WERI-Rb-1 (cell line): ENCODE measurements at regions not wholly inside any gene's neighbourhood (a gene's known extent, or its start where the extent isn't known, plus 50 kb on each side); places are given as distances from the start of the nearest gene placed in this dataset.

ENCODE experiments used
- DNase-seq: peaks from one replicate; pipeline ENCODE4 v3.0.0-alpha.2; 2020
- H3K27ac ChIP-seq: fragments of 250-450 bp; sonication (Bioruptor Pico); 2 replicates; pipeline ENCODE4 v1.5.1; 2020; ENCODE audit warnings: mild to moderate bottlenecking, moderate library complexity
- H3K27me3 ChIP-seq: fragments of 250-450 bp; sonication (Bioruptor Pico); 2 replicates; pipeline ENCODE4 v1.5.1; 2021; ENCODE audit warnings: mild to moderate bottlenecking, low read depth, moderate library complexity; ENCODE audit not compliant: insufficient read depth, severe bottlenecking
- H3K36me3 ChIP-seq: fragments of 250-450 bp; sonication (Bioruptor Pico); 2 replicates; pipeline ENCODE4 v1.5.1; 2020; ENCODE audit warnings: mild to moderate bottlenecking, moderate library complexity
- H3K4me3 ChIP-seq: 2 replicates; pipeline ENCODE4 v1.5.1; 2011; ENCODE audit warnings: low read depth, mild to moderate bottlenecking, control low read depth, low read length
- H3K9me3 ChIP-seq: fragments of 250-450 bp; sonication (Bioruptor Pico); 2 replicates; pipeline ENCODE4 v1.5.1; 2021; ENCODE audit warnings: mild to moderate bottlenecking, moderate library complexity; ENCODE audit not compliant: severe bottlenecking
- CTCF ChIP-seq: IDR thresholded peaks from 2 replicates; pipeline ENCODE4 v1.5.1; 2011; ENCODE audit warnings: low read depth, mild to moderate bottlenecking, control low read depth, inconsistent platforms, low read length

- no peaks in the 10 kb centered on the region for H3K9me3 ChIP-seq
- no peak for TF ChIP-seq CTCF
- H3K4me3 ChIP-seq = no peak overlapping the region
- H3K27ac ChIP-seq = no peak overlapping the region
- no peak for DNase-seq
- no peaks in the 10 kb centered on the region for H3K27me3 ChIP-seq
- no peaks in the 10 kb centered on the region for H3K36me3 ChIP-seq
Measured at GRCh38 chr11:109864834-109865547, 228.2 kb upstream of the ZC3H12C start.

DNA sequence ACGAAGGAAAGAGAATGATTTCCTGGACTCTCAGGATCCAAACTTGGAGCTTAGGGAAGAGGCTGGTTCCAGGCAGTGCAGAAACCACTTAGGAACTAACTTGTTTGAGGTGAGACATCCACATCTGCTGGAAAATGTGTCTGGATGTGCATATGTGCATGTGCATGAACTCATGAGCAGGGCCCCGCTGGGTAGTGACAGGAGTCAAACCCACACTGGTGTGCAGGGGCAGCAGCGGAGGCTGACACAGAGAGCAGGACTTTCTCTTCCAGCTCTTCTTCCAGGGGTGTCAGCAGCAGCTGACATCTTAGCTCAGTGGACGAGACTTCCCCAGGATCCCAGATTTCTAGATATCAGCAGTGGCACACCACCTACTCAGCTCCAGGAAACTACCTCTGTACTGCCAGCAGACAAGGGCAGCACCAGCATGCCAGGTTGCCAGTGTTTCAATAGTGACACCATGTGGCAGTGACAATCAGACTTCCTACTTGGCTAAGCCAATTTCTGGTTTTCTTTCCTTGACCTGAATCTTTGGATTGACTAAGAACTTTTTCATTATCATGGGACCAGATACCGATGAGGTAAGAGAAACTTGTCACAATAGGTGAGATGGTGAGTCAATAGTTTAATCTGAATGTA lies 227.5 kb upstream of the ZC3H12C start:
- Histone ChIP-seq H3K4me3 (no peak overlapping the region), H3K27ac (no peak overlapping the region), H3K9me3 (no peaks in the 10 kb centered on the region), H3K36me3 (no peaks in the 10 kb centered on the region), H3K27me3 (no peaks in the 10 kb centered on the region)
- peak; percentile 16 for DNase-seq
- peak; percentile 59 for TF ChIP-seq CTCF

- no peak overlapping the region for H3K27ac ChIP-seq
- TF ChIP-seq CTCF = no peak
Measured at GRCh38 chr11:109867784-109868183, 225.4 kb upstream of the ZC3H12C start.

DNA sequence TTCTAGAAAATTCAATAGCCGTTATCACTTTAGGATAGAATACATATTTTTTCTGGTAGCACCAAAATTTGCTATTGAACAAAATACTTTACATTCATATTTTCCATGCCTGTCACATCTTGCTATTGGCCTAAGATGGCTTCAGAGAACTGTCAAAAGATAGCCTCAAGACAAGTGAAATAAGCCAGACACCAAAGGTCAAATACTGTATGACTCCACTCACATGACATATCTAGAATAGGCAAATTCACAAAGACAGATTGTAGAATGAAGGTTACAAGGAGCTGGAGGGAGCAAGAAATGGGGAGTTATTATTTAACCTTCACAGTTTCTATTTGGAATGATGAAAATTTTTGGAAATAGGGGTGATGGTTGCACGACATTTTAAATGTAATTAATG lies 223.7 kb upstream of the ZC3H12C start:
- H3K27ac ChIP-seq = no peak overlapping the region
- H3K27me3 ChIP-seq = no peaks in the 10 kb centered on the region
- no peaks in the 10 kb centered on the region for H3K9me3 ChIP-seq
- no peaks in the 10 kb centered on the region for H3K36me3 ChIP-seq
- no peak for TF ChIP-seq CTCF
- DNase-seq = no peak
- H3K4me3 ChIP-seq = no peak overlapping the region

More at GRCh38 chr11:109867784-109868183, 225.4 kb upstream of the ZC3H12C start:
- Histone ChIP-seq H3K36me3 (no peaks in the 10 kb centered on the region), H3K4me3 (no peak overlapping the region), H3K9me3 (no peaks in the 10 kb centered on the region), H3K27me3 (no peaks in the 10 kb centered on the region)
- no peak for DNase-seq

GRCh38 chr11:109870297-109870696 lies 222.9 kb upstream of the ZC3H12C start:
- Histone ChIP-seq H3K27ac (no peak overlapping the region), H3K27me3 (no peaks in the 10 kb centered on the region), H3K4me3 (no peak overlapping the region), H3K36me3 (no peaks in the 10 kb centered on the region), H3K9me3 (no peaks in the 10 kb centered on the region)
- TF ChIP-seq CTCF = no peak
- DNase-seq = no peak
